Fibroblast of pulmonary artery (primary cell): ENCODE measurements at regions not wholly inside any gene's neighbourhood (a gene's known extent, or its start where the extent isn't known, plus 50 kb on each side); places are given as distances from the start of the nearest gene placed in this dataset.
A peak's percentile ranks its signal among the peaks of the same experiment; 100 is the strongest.

Experiments
- DNase-seq: peaks from one replicate; pipeline ENCODE4 v3.0.0-alpha.2; 2010; ENCODE audit warnings: low read depth
- H3K4me3 ChIP-seq: replicated peaks from 2 replicates; pipeline ENCODE4 v1.5.1; 2011; ENCODE audit warnings: low read depth, mild to moderate bottlenecking, control low read depth, low read length, moderate library complexity
- CTCF ChIP-seq: IDR thresholded peaks from 2 replicates; pipeline ENCODE4 v1.5.1; 2011; ENCODE audit warnings: mild to moderate bottlenecking, control low read depth, low read length, inconsistent platforms; ENCODE audit errors: missing control alignments

GRCh38 chr6:4295783-4296155 is 160.4 kb upstream of the ECI2 start:
- no peak for TF ChIP-seq CTCF

GRCh38 chr6:4295058-4295782 is 159.8 kb upstream of the ECI2 start:
- TF ChIP-seq CTCF = no peak

More at GRCh38 chr6:4295783-4296155, 160.4 kb upstream of the ECI2 start:
- H3K4me3 ChIP-seq = no peak overlapping the region
- DNase-seq = no peak

GRCh38 chr6:4294636-4295035 is 159.3 kb upstream of the ECI2 start:
- no peak overlapping the region for H3K4me3 ChIP-seq
- TF ChIP-seq CTCF = no peak
- no peak for DNase-seq

More at GRCh38 chr6:4295058-4295782, 159.8 kb upstream of the ECI2 start:
- no peak overlapping the region for H3K4me3 ChIP-seq
- DNase-seq = no peak

- TF ChIP-seq CTCF = no peak
- peak; percentile 39 for DNase-seq
These were observed 156.4 kb upstream of the ECI2 start for GRCh38 chr6:4291453-4292403.

GRCh38 chr6:4289770-4290320 is 154.5 kb upstream of the ECI2 start:
- no peak for TF ChIP-seq CTCF
- H3K4me3 ChIP-seq = no peak overlapping the region
- no peak for DNase-seq

More at GRCh38 chr6:4291453-4292403, 156.4 kb upstream of the ECI2 start:
- no peak overlapping the region for H3K4me3 ChIP-seq

GRCh38 chr6:4287811-4288244 is 152.5 kb upstream of the ECI2 start:
- no peak for DNase-seq
- TF ChIP-seq CTCF = no peak
- no peak overlapping the region for H3K4me3 ChIP-seq
